ENCODE measurements at regions not wholly inside any gene's neighbourhood (a gene's known extent, or its start where the extent isn't known, plus 50 kb on each side); places are given as distances from the start of the nearest gene placed in this dataset.

DNA sequence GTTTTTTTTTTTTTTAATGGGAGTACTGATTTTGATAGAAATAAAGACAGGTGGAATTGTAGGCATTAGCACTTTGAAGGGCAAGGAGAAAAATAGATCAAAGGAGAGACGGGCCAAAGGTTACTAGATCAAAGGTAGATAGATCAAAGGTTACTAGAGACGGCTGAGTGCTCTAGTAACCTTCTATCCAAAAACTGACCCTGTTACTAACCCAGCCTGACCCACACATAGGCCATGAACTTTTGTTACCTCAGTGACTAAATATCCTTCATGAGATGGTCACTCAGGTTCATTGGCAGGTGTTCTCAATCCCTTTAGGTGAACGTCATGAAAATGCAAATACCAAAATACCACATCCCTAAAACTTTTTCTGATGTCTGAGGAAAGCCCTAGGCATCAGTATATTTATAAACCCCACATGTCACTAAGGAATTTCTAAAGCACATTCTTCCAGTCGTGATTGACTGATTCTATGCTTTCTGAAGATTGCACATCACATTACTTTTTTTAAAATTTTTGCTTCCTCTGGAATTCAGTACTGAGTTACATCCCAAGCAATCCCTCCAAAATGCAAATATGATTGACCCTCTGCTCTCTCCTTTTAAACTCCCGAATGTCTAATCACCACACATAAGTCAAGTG, 772.7 kb downstream of the BRINP1 start:
- no peak for DNase-seq

DNA sequence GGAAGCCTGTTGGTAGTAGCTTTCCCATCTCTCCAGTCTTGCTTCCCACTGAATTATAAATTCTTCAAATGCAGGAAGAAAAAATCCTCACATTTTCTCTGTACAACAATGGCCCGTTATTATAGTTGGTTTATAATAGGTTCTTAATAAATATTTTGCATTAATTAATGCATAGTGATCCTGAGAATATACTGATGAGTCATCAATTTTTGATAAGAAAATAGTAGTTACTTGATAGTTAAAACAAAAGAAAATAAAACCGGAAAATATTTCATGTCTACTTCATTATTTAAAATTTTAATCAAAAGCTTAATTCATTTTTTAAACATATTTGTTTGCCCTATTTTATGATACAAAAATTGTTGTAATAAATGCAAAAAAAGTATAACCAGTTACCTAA, 762.6 kb downstream of the BRINP1 start:
- DNase-seq, result no peak

DNA sequence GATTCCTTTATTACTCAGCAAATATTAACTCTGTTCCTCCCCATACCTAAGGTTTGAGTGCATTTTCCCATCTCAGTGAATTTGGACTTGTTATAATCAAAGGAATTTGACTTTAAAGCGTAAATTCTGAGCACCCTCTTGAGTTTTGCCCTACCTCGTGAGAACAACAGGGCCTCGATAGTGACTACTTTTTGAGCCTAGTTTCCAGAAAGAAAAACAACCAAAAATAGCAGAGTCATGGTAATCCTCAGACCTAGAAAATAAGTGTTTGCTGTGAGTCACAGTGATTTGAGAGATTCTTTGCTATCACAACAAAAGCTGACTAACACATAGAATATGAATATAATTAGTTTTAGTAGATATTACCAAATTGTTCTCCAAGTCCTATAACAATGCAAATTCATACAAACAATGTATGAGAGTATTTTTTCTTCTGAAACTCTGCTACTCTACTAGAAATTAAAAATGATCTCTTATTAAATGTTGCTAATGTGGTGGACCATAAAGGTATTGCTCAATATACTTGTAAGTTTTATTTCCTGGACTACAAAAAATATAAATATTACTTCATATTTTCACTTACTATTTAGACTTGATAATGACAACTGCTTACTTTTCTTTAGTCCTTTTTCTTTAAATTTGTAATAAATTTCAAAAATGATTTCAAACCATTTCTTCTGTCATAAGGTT, 759.7 kb downstream of the BRINP1 start:
- DNase-seq, result no peak

DNA sequence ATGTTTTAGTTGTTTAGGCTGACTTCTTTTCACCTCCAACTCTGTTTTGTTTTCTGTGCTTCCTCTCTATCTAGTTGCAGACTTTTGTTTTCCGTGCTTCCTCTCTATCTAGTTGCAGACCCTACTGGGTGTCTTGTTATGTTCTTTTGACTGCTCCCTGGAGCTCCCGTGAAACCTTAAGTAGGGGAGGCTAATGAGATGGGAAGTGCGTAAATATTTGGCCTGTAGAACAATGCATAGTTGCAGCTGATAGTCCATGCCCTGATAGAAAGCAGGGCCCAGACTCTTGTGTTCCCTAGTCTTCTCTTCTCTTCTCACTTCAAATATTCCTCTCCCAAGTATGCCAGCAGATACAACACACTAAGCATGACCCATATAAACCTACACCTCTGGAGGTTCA, 757.0 kb downstream of the BRINP1 start:
- DNase-seq, result no peak

DNA sequence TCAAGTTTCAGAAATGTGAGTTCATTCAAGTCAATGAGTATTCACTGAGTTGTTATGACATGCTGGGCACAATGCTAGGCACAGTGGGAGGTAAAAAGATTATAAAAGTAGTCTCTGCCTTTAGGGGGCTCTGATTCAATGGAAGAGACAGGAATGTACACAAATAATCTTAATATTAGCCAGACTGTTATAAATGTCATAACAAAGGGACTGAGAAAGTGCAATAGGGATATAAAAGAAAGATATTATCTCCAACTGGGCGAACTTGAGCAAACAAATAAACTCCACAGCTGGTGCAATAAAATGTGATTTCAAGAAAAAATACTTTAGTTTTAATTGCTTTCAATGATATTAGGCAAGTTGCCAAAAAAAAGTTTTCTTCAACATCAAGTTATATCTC, 755.2 kb downstream of the BRINP1 start:
- DNase-seq, result no peak

DNA sequence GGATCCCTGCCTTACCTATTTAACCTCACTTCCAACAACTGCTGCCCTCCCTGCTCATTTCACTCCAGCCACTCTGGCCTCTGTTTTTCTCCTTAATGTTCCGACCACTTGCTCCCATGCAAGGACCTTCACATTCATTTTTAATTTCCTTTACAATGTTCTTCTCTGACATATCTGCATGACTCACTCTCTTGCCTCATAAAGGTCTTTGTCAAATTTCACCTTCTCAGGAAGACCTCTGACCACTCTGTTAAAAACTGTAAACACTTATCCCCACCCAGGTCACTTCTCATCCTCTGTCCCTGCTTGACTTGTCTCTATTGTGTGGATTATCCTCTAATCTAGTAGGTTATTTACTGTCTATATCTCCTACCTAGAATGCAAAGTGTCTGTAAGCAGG, 751.2 kb downstream of the BRINP1 start:
- no peak for DNase-seq

DNA sequence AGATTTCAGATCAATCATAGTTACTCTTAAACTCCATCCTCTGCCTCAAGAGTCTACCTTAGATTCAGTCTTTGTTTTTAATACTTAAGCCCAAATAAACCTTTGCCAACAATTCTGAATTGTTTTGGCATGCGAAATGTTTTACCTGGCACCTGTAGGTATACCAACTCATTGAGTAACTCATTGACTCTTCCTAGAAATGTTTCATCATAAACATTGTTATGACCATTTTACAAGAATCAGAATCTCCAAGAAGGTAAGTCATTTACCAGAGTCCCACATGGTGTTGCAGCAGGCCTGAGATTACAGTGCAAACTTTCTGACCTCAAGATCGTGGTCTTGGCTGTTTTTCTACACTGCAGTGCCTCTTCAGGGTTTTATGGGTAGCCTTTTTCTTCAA, 750.4 kb downstream of the BRINP1 start:
- no peak for DNase-seq

DNA sequence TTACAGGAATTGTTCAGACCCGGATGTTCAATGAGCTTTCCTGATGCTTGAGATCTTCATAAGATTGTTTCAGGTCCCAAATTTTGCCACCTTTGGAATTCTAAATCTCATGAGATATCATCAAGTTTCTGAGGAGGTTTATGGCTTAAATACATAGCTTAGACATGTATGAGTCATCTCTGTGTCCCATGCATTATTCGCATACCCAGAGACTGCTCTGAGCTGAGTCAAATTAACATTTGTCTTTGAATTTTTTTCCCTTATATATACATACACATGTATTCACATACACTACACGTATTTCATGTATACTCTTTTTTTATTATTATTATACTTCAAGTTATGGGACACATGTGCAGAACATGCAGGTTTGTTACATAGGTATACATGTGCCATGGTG, 744.6 kb downstream of the BRINP1 start:
- no peak for DNase-seq

DNA sequence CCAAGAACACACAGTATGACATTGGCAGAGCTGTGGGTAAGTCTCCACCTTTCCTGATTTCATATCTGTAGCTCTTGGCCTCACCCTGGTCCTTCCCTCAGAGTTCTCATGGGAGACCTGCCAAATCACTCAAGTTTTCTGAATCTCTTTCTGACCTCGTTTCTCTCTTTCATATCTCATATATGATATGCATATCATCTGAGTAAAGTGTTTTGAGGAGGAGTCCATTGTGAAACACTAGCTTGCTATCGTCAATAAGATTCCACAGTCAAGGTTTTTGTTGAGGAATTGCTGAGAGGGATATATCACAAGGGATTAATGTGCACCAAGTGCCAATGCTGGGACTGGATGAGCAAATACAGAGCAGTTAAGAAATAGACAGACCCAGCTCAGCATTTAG, 739.2 kb downstream of the BRINP1 start:
- no peak for DNase-seq

DNA sequence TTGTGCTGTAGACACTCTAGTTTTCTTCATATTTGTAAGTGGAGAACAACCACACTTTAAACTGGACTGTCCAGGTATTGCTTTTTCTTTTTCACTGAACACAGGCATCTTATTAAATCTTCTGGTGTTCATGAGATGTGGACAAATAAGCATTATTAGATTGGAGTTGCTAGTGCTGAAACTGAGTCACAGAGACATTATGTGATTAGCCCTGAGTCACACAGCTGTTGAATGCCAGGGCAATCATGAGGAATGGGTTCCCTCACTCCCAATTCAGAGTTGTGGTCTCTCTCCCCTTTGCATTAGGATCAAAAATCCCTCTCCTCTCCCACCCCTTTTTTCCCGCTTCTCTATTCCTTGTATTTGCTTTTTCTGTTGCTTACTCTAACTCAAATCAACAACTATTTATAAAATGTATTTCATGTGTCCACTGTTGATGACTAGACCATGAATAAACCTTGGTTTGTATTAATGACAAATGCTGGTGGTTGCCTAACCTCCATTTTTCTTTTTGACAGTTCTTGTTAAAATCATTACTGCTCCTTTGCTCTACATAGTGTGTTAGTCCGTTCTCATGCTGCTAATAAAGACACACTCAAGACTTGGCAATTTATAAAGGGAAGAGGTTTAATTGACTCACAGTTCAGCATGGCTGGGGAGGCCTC, 738.2 kb downstream of the BRINP1 start:
- DNase-seq, result no peak

DNA sequence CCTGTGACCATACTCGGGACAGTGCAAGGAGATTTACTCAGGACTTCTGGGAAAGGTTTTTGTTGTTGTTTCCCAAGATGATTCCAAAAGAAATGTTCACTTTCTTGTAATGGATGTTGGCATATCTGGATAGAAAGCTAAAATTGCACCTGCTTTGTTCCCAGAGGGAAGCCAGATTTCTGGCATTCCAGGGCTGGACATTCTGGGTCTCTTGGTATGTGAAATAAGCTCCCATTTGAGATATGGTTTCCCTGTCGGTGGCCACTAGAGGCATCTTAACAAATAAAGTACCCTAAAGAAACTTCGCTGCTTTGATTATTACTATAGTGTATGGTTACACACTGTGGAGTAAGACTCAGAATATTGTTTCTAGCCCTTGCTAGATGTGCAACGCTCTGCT, 737.3 kb downstream of the BRINP1 start:
- DNase-seq, result no peak

DNA sequence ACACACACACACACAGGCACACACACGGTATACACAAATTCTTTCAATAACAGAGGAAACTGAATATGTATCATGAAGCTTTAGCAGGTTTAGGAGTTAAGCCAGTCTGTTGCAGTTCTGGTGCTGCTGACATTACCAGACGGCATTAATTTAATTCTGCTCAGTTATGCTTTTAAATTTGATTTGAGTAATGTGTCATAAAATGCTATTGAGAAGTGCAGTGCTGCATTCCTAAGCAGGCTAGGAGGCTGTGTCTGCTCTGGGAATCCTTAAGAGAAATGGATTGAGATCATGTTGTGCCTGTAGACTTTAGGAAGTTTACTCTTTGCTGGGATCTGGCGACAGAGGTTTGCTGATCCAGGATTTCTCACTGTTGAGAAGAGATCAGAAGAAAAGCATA, 733.8 kb downstream of the BRINP1 start:
- DNase-seq, result no peak

DNA sequence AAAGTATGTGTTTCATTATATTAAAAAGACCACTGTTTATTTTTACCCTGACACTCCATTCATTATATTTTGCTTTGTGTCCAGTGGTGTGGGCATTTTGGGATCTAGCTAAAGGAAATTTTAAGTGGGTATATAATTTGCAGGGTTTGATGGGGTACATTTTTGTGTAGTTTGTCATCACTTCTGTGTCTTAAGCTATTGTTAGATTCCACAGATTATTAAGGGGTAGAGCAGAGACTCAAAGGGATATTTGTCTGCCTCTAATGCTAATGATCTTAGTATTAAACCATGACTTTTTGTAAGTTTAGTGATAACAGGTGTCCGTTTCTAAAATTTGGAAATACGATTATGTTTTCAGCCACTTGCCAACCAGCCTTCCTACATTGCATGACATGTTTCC, 731.6 kb downstream of the BRINP1 start:
- no peak for DNase-seq

DNA sequence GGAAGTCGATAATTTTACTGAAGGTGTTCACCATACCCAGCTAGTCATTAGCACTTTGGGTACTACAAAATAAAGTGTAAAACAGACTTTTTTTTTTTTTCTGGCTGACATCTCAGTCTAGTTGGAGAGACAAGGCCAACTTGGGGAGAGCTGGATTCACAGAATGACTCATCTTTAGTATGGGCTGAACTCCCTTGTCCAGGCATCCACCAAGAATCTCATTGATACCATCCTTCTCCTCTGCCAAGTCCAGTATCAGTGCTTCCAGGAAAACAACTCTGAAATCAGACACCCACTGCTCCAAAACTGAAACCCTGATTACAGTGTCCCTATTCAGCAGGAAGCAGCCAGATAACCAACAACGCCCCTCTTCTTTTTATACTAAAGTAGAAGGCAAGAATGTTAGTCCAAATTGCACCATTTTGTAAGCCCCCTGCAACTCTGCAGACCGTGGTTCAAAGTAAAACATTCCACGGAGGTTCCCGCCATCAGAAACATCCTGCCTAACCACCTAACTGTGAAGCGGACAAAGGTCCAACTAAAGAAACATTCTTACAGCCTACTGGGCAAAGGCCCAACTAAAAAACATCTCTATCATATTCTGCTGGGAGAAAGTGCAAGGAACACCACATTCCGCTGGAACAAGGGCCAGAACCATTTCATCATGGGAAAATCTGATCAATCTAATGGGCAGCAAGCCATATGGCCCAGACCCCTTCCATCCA, 728.2 kb downstream of the BRINP1 start:
- DNase-seq, result no peak

DNA sequence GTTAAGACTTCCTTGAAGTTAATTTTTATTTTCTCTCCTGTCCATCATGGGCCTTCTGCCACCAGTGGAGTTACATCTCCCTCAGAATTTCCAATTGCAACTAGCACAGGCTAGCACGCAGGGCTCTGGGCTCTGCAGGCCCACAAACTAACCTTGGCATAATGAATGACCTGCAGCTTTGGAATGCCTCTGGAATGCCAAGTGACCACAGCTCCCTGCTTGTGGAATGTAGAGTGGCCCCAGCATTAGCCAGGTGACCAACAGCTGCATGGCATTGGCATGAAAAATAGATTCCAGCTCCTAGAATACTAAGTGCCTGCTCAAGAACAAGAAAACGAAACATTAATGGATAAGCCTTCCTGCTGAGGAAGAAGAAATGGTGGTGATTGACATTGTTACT, 726.1 kb downstream of the BRINP1 start:
- no peak for DNase-seq

DNA sequence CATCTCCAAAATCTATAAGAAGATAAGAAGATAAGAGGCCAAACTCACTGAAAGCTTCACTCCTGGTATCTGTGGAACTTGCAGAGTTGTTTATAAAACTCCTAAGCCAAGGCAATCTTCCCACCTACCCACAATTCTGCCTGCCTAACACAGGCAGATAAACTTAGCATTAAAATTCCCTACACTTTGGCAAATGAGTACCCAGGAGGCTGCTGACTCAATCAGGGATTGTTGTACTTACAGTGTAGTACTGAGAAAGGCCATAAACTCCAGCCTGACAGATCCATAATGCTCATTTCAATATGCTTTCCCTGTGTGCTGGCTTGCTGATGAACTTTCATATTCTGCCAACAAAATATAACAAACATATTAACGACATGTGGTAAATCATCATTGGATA, 725.2 kb downstream of the BRINP1 start:
- DNase-seq, result no peak

DNA sequence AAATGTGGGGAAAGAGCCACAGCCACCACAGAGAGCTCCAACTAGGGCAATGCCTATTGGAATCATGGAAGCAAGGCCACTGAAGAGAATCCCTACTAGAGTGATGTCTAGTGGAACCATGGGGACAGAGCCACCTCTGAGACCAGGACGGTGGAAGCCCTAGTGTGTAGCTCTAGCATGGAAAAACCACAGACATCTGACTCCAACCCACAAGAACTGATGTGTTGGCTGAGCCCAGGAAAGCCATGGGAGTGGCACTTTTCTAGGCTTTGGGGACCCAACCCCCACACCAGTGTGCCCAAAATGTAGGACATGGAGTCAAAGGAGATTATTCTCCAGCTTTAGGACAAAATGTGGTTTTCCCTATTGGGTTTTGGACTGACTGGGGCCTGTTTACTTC, 721.9 kb downstream of the BRINP1 start:
- no peak for DNase-seq

DNA sequence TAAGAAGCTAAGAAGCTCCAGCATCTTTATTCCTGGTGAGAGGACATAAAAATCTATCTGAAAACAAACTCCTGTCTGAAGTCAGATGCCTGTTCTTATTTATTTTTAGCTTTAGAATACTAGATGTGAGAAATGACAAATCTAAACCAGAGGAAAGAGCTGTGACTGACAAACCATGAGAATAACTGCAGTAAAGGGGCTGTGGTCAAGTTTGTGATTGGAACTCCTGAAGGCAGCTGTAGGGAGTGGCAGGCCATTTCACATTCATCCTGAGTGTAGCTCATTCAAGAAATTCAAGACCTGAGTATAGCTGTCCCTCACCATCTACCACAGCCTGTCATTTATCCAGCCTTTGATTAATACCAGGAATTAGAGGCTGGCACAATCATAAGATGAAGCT, 718.8 kb downstream of the BRINP1 start:
- DNase-seq, result no peak

DNA sequence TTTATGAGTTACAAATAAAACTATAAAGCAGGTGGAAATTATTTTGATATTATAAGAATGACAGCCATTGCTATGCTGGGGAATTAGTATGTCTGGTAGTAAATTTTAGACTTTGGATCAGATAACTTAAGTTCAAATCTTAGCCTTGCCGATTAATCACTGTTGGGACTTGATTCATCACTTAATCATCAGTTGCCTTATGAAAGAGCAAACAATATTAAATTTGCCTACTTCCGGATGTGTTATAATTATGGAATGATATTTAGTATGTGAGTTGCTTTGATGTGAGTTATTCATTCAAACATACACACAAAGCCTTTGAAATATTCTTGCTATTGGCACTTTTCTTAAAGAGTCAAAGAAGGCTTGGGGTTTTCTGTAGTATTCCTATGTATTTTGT, 717.7 kb downstream of the BRINP1 start:
- no peak for DNase-seq

DNA sequence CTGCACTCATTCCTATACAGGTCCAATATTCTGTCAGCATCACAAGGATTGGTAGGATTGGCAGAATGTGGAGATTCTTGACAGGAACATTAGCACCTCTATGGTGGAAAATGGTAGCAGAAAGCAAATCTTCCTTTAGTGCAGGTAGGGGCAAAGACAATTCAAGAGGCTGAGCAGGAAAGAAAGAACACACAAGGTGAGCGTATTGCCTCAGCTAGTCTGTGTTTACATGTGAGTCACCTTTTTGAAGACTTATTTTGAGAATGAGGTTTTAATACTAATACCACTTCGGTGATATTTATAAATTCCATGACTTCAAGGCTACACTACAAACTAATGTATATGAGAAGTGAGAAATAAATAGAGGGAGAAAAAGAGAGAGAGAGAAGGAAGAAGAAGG, 717.0 kb downstream of the BRINP1 start:
- no peak for DNase-seq

DNA sequence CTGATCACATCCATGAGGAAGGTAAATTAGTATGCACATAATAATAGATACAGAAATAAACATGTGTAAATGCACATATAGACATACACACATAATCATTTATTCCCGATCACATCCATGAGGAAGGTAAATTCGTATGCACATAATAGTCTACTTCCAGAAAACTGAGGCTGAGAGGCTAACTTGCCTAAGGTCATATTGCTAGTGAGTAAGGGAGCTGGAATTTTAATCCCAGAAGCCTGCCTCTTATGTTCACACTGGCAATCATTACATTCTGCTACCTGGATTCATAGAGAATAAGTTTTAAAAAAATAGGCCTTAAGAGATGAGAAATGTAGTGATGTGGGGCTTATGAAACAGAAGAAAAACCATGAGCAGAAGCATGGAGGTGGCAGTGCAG, 716.3 kb downstream of the BRINP1 start:
- no peak for DNase-seq

DNA sequence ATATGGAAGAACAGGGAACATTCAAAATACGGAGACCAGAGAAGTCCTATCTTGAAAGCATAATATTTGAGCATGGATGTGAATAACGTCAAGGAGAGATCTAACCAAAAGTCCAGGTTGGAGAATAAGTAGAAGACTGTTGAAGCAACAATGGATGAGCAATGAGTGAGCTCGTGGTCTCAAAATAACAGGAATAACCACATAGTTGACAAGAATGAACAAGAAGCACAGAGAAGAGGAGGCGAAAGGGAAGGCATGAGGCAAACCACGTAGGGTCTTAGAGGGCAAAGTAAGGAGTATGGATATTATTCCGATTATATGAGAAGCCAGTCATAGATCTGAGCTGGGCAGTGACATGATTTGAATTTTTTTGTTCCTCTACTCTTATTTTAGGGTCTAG, 710.2 kb downstream of the BRINP1 start:
- no peak for DNase-seq

DNA sequence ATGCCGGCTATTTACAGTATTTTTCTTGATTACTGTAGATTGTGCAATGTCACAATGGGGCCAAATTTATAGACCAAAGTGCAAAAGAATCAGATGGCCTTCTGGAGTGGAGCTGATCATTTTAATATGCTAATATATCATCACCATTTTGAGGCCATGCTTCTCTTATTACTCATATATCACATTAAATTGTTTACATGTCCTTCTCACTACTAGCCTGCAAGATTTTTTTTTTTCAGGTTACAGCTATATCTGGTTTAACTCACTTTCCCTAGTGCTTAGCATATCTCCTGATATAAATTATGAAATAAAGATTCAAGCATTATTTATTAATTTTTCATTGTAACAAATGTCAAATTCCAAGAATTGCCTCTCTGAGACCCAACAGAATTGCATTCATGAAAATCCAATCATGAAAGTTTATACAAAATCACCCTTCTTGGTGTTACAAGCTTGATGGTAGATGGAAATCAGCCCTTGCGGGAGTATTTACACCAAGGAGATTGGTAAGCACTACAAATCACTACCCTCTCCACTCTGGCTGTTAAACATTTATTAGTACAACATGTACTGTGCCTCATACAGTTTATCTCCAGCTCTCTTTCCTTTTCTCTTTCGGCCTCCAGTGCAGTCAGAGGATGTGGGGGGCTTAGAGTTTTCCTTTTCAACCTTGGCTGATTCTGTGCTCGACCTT, 703.9 kb downstream of the BRINP1 start:
- DNase-seq, result no peak

Data from GOT3 (cell line).